GM08714 (cell line): ENCODE measurements at regions not wholly inside any gene's neighbourhood (a gene's known extent, or its start where the extent isn't known, plus 50 kb on each side); places are given as distances from the start of the nearest gene placed in this dataset.

Source experiments
- H3K4me3 ChIP-seq: fragments of 200-500 bp; sonication (Bioruptor generic); 2 replicates; pipeline ENCODE4 v1.5.1; 2014; ENCODE audit warnings: mild to moderate bottlenecking, low read length, inconsistent platforms
- ZNF274 ChIP-seq: IDR thresholded peaks from 2 replicates; pipeline ENCODE4 v1.6.1; 2012; ENCODE audit warnings: mild to moderate bottlenecking, low read depth, low read length

GRCh38 chr3:43856351-43856750 is 165.6 kb downstream of the ABHD5 start:
- no peak overlapping the region for H3K4me3 ChIP-seq
- no peak for TF ChIP-seq ZNF274

DNA sequence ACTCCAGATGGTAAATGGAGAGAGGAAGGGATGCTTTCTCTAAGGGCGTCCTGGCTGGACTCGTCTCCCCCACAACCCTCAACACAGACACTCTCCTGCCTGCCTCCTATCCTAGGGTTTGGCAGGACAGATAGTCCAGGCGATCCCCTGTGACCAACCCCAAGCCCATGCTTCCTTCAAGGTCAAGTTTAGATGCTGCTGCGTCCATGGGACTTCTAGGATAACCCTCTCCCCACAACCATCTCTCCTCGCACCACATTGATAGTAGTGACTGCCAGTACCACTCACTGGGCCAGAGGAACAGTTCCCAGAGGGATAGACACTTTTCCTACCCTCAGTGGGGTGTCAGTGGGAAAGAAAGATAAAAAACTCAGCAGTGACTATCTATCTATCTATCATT is 166.0 kb downstream of the ABHD5 start:
- TF ChIP-seq ZNF274: no peak
- no peak overlapping the region for H3K4me3 ChIP-seq

- TF ChIP-seq ZNF274: no peak
These were observed 166.9 kb downstream of the ABHD5 start for GRCh38 chr3:43857361-43858293.

GRCh38 chr3:43858294-43858701 is 167.6 kb downstream of the ABHD5 start:
- no peak overlapping the region for H3K4me3 ChIP-seq
- TF ChIP-seq ZNF274: no peak

More at GRCh38 chr3:43857361-43858293, 166.9 kb downstream of the ABHD5 start:
- no peak overlapping the region for H3K4me3 ChIP-seq

DNA sequence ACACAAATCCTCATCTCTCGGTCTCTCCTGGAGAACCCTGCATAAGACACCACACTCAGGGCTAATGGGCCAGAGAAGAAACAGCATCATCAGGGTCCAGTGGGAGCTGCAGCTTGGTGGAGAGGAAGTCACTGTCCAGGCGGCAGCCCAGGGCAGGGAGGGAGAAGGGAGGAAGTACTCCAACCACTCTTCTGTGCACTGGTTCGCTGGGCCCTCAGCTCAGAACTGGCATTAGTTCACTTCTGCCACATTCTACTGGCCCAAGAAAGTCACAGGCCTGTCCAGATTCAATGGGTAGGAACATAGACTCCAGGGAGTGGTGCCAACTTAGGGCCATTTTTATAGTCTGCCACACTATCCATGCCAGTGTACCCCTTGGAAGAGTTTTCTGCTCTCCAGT is 169.0 kb downstream of the ABHD5 start:
- no peak for TF ChIP-seq ZNF274
- no peak overlapping the region for H3K4me3 ChIP-seq

GRCh38 chr3:43861635-43862034 is 170.9 kb downstream of the ABHD5 start:
- TF ChIP-seq ZNF274: no peak
- no peak overlapping the region for H3K4me3 ChIP-seq

DNA sequence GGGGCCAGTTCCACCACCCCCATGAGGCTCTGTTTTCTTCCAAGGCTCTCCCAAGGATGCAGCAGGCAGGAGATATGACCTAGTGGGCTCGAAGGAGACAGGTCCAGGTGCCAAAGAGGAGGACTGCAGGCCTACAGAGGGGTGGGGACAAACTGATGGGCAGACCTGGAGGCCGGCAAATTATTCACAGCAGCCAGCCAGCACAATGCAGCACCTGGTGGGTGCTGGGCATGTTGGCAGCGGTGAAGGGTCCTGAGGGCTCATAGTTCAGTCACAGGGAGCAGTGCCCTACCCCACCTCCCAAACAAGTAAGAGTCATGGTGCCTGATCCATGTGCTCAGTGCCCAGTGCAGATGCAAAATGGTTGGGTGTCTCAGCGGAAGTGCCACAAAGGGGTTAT is 171.7 kb downstream of the ABHD5 start:
- TF ChIP-seq ZNF274: no peak
- H3K4me3 ChIP-seq: no peak overlapping the region

DNA sequence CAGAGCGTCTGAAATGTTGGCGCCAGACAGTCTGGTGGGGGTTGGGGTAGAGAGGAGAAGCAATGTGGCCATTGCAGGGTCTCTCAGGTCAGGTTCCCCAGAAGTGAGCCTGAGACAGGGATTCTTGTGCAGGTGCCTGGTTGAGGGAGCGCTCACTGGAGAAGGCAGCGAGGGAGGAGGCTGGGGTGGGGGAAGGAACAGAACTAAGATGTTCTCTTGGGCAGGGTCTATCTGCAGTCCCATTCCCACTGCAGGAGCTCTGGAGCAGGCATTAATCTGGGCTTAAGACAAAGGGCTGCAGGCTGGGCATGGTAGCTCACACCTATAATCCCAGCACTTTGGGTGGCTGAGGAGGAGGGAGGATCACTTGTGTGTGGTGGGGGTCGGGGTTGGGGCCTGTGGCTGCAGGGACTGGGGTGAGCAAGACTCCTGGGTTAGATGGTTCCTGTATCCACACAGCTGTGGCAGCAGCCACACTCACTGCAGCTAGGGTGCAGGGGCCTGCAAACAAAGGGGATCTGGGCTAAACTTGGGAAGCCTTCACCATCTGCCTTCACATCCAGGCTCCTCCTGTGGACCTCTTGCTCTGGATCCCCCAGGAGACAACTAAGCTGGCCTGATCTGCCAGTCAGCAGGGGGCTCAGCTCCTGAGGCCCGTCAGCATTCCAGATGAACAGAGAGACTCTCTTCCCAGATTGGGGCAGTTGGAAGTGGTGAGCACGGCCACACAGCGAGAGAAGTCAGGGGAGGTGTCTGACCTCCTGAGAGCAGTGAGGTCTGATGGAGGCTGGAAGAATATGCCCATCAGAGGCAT is 172.5 kb downstream of the ABHD5 start:
- no peak overlapping the region for H3K4me3 ChIP-seq
- TF ChIP-seq ZNF274: no peak

DNA sequence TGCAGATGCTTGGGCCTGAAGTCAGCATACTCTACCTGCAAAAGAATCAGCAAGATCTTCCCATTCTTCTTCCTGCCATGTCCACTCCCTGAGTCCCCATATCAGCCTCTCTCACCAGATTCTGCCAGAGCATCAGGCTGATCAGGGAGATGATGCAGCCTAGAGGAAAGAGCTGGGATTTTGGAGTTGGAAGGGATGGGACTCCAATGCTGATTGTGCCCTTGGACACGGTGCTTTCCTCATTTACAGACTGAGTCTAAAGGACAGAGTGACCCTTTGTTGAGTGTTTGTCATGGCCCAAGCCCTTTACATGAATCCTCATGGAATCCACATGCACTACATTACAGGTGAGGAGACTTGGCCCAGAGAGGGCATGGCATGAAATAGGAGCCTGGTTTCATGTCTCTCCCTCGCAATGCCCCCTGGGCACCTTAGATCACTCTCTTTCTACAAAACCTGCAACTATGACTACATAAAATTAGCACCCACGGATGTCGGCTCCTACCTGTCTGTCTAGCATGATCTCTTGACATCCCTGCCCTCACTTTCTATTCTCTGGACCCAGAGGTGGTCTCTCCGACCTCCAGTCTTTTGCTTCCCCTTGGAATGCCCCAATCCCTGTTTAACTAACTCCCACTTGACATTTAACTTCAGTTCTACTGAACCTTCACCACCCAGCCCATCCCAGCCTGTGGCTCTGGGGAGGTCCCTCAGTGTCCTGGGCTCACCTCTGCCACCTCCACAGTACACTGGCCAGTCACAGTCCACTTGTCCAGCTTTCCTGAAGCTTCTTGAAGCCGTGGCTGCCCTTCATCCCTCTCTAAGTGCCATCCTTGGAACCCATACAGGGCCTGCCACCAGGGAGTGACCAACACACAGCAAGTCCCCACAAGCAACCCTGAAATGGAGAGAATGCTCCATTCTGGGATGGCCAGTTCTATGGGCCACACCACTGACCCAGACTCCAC is 173.5 kb downstream of the ABHD5 start:
- TF ChIP-seq ZNF274: no peak
- no peak overlapping the region for H3K4me3 ChIP-seq

DNA sequence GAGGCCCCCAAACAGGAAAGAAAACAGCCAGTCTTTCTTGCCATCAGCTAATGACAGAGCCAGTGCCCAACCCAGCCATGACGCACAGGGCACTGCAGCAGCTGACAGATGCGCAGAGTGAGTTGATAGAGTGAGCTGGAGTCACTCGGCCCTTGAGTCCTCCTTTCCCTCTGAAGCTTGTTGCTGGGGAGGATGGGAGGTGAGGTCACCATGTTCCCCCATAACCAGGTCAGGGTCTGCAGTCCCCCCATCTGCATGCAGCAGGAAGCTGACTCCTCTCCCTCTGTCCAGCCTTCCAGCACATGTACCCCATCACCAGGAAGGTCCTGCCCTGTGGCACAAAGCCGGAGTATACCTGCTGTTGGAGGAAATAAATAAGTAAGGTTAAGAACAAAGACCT is 174.6 kb downstream of the ABHD5 start:
- no peak overlapping the region for H3K4me3 ChIP-seq
- no peak for TF ChIP-seq ZNF274

DNA sequence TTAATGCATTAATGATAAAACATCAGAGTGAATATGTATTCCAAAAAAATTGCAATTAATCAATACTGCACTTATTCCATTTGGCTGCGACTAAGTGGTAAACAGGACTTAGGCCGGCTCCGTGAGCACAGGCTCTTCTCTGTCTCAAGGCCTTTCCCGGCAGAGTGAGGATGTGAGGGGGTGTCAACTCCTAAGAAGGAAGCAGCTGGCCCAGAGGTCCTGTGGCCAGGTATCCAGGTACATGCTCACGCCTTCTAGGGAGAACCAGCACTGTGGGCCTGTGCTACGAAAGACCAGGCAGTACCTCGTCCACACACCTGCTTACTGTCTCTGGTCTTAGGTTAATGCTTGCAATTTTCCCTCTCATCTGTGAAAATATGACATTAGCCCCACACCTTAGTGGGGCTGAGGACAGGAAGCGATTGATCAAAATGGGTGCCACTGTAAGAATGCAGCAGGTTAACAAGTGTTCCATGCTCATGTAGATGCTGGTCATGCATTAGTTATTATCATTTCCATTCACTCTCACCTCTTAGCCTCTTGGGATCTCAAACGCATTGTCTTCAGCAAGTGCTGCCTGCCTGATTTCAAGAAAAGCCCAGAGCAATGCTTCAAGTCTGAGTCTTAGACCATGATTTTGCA is 175.3 kb downstream of the ABHD5 start:
- no peak overlapping the region for H3K4me3 ChIP-seq
- no peak for TF ChIP-seq ZNF274

DNA sequence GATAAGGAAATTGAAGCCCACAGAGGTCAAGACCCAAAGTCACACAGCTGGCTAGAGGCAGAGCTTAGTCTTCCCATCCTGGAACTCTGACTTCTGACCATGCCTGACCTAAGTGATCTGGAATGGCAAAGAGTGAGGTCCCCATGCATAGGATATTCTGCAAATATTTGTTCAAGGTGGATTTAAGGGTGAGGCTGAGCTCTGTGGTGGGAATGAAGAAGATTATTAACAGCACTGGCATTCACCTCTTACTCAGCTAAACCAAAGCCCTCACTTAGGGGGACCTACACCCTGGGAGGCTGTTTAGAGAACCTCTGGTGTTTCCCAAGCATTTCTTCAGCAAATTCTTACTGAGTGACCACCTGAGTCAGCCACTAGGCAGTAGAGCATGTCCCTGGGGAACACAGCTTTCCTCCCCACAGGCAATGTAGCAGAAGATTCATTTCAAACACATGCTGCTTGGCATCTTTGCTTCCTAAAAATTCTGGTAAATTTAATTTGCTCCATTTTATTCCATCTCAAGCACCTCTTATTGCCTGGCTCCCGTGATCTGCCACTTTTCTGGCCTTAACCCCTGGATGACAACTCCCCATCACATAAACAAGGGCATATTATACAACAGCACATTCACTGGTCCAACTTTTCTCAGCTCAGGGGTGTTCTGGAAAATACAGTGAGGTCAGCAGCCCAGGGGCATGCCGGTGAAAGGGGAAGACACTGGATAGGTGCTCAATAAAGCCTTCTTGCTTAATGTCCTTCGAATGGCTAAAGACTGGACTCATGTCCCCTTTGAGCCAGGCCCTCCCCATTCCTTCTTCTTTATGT is 176.0 kb downstream of the ABHD5 start:
- no peak overlapping the region for H3K4me3 ChIP-seq

More for the DNA sequence above, 176.0 kb downstream of the ABHD5 start:
- no peak for TF ChIP-seq ZNF274
